Mucosa of descending colon (tissue), 3 donors: ENCODE measurements at regions not wholly inside any gene's neighbourhood (a gene's known extent, or its start where the extent isn't known, plus 50 kb on each side); places are given as distances from the start of the nearest gene placed in this dataset.

ENCODE experiments used
- ATAC-seq: fragments of 200-7000 bp; cut with Tn5 transposase; one replicate; pipeline ENCODE4 v1.9.1; 2020; ENCODE audit warnings: mild to moderate bottlenecking, moderate library complexity
- DNase-seq, 3 donors: peaks; one replicate each; pipeline ENCODE4 v3.0.0-alpha.2; 2020
- H3K36me3 ChIP-seq: fragments of 200-600 bp; one replicate; pipeline ENCODE4 v1.8.0; 2021; ENCODE audit warnings: low read depth, mild to moderate bottlenecking
- H3K4me1 ChIP-seq: fragments of 200-600 bp; one replicate; pipeline ENCODE4 v1.8.0; 2021; ENCODE audit warnings: low read depth, mild to moderate bottlenecking
- H3K4me3 ChIP-seq: fragments of 200-600 bp; one replicate; pipeline ENCODE4 v1.8.0; 2021; ENCODE audit warnings: mild to moderate bottlenecking
- H3K9me3 ChIP-seq: fragments of 200-600 bp; one replicate; pipeline ENCODE4 v1.8.0; 2021; ENCODE audit warnings: mild to moderate bottlenecking
- CTCF ChIP-seq: fragments of 200-600 bp; IDR thresholded peaks from one replicate; pipeline ENCODE4 v1.8.0; 2022; ENCODE audit warnings: antibody characterized with exemption, mild to moderate bottlenecking
- intact Hi-C, 2 donors: fragments of 100-400 bp; cut with DNase I in 1 of 2; cut with micrococcal nuclease in 1 of 2; formaldehyde crosslinking; loops; one replicate each; pipeline versions ENCODE4 v1.11.0 to v1.11.1; 2022; cut with DNase I, micrococcal nuclease
- donor health status: DM: no; HTN: no; CAD: no; lungs with moderate emphysema.
- donor health status: DM: no; HTN: no; CAD: no.
- donor health status: DM: no; HTN: yes; CAD: no.

- intact Hi-C loops: no loop called here
- no peak for TF ChIP-seq CTCF
Observed at GRCh38 chr1:2856676-2857375, 55.3 kb upstream of the TTC34 start.

GRCh38 chr1:2857521-2857920, 56.0 kb upstream of the TTC34 start:
- DNase-seq (peak in 1 of 3 donors; percentile 21), ATAC-seq (no peak)
- no peaks in the 10 kb centered on the region for H3K4me1 ChIP-seq
- no peaks in the 10 kb centered on the region for H3K9me3 ChIP-seq
- no peak overlapping the region for H3K4me3 ChIP-seq
- no peak for TF ChIP-seq CTCF
- H3K36me3 ChIP-seq: no peaks in the 10 kb centered on the region
- intact Hi-C loops: no loop called here

More at GRCh38 chr1:2856676-2857375, 55.3 kb upstream of the TTC34 start:
- peak in 1 of 3 donors; percentile 38 for DNase-seq
- no peaks in the 10 kb centered on the region for H3K36me3 ChIP-seq
- ATAC-seq: no peak
- no peak overlapping the region for H3K4me3 ChIP-seq
- H3K9me3 ChIP-seq: no peaks in the 10 kb centered on the region
- no peaks in the 10 kb centered on the region for H3K4me1 ChIP-seq

GRCh38 chr1:2858676-2859075, 57.2 kb upstream of the TTC34 start:
- intact Hi-C loops: no loop called here
- no peak for DNase-seq
- ATAC-seq: no peak
- H3K4me3 ChIP-seq: no peak overlapping the region
- no peaks in the 10 kb centered on the region for H3K4me1 ChIP-seq
- no peaks in the 10 kb centered on the region for H3K9me3 ChIP-seq
- no peaks in the 10 kb centered on the region for H3K36me3 ChIP-seq
- no peak for TF ChIP-seq CTCF

- Histone ChIP-seq H3K9me3 (no peaks in the 10 kb centered on the region), H3K4me1 (no peaks in the 10 kb centered on the region), H3K36me3 (no peaks in the 10 kb centered on the region), H3K4me3 (no peak overlapping the region)
- intact Hi-C loops: no loop called here
- DNase-seq (no peak), ATAC-seq (no peak)
- TF ChIP-seq CTCF: no peak
Observed at GRCh38 chr1:2859219-2859880, 57.9 kb upstream of the TTC34 start.

GRCh38 chr1:2859881-2860430, 58.5 kb upstream of the TTC34 start:
- no peak for TF ChIP-seq CTCF
- Histone ChIP-seq H3K36me3 (no peaks in the 10 kb centered on the region), H3K4me3 (no peak overlapping the region), H3K4me1 (no peaks in the 10 kb centered on the region), H3K9me3 (no peaks in the 10 kb centered on the region)
- intact Hi-C loops: no loop called here
- no peak for ATAC-seq
- no peak for DNase-seq
